Amniotic epithelial cell (primary cell): ENCODE measurements at regions not wholly inside any gene's neighbourhood (a gene's known extent, or its start where the extent isn't known, plus 50 kb on each side); places are given as distances from the start of the nearest gene placed in this dataset.
A peak's percentile ranks its signal among the peaks of the same experiment; 100 is the strongest.

ENCODE experiments used
- DNase-seq: peaks from one replicate; pipeline ENCODE4 v3.0.0-alpha.2; 2010; ENCODE audit warnings: low read depth

- DNase-seq = no peak
These were observed 249.6 kb upstream of the SPRY2 start for GRCh38 chr13:80590551-80590950.

- DNase-seq = peak; percentile 41
These were observed 245.4 kb upstream of the SPRY2 start for GRCh38 chr13:80586356-80586755.

GRCh38 chr13:80585531-80585930 lies 244.6 kb upstream of the SPRY2 start:
- DNase-seq = no peak

- no peak for DNase-seq
These were observed 243.9 kb upstream of the SPRY2 start for GRCh38 chr13:80584785-80585184.

- DNase-seq = no peak
These were observed 243.4 kb upstream of the SPRY2 start for GRCh38 chr13:80584306-80584705.

GRCh38 chr13:80577926-80578670 lies 237.2 kb upstream of the SPRY2 start:
- DNase-seq = no peak

GRCh38 chr13:80577285-80577684 lies 236.4 kb upstream of the SPRY2 start:
- DNase-seq = no peak

- DNase-seq = no peak
These were observed 233.4 kb upstream of the SPRY2 start for GRCh38 chr13:80574113-80574850.

- no peak for DNase-seq
These were observed 232.0 kb upstream of the SPRY2 start for GRCh38 chr13:80572923-80573316.

GRCh38 chr13:80572308-80572922 lies 231.5 kb upstream of the SPRY2 start:
- no peak for DNase-seq

- DNase-seq = no peak
These were observed 230.7 kb upstream of the SPRY2 start for GRCh38 chr13:80571346-80572307.

- DNase-seq = no peak
These were observed 222.5 kb upstream of the SPRY2 start for GRCh38 chr13:80563439-80563838.

GRCh38 chr13:80562433-80563156 lies 221.7 kb upstream of the SPRY2 start:
- DNase-seq = no peak

GRCh38 chr13:80560609-80561008 lies 219.7 kb upstream of the SPRY2 start:
- no peak for DNase-seq

- DNase-seq = no peak
These were observed 219.0 kb upstream of the SPRY2 start for GRCh38 chr13:80559944-80560343.

- DNase-seq = no peak
These were observed 217.1 kb upstream of the SPRY2 start for GRCh38 chr13:80558074-80558473.

- no peak for DNase-seq
These were observed 215.1 kb upstream of the SPRY2 start for GRCh38 chr13:80555796-80556678.

GRCh38 chr13:80552851-80553440 lies 212.0 kb upstream of the SPRY2 start:
- no peak for DNase-seq

- no peak for DNase-seq
These were observed 210.9 kb upstream of the SPRY2 start for GRCh38 chr13:80551650-80552497.
